HG03442 (cell line): ENCODE measurements at regions not wholly inside any gene's neighbourhood (a gene's known extent, or its start where the extent isn't known, plus 50 kb on each side); places are given as distances from the start of the nearest gene placed in this dataset.
"Not testable (repeated sequence)": the region's sequence is repeated elsewhere in the genome, so short reads cannot be mapped to it uniquely, and the experiment has no call there.

ENCODE experiments used
- ATAC-seq: cut with Tn5 transposase; IDR thresholded peaks from one replicate; pipeline ENCODE4 v1.9.1; 2021; ENCODE audit warnings: mild to moderate bottlenecking, moderate library complexity; ENCODE audit not compliant: unreplicated experiment

DNA sequence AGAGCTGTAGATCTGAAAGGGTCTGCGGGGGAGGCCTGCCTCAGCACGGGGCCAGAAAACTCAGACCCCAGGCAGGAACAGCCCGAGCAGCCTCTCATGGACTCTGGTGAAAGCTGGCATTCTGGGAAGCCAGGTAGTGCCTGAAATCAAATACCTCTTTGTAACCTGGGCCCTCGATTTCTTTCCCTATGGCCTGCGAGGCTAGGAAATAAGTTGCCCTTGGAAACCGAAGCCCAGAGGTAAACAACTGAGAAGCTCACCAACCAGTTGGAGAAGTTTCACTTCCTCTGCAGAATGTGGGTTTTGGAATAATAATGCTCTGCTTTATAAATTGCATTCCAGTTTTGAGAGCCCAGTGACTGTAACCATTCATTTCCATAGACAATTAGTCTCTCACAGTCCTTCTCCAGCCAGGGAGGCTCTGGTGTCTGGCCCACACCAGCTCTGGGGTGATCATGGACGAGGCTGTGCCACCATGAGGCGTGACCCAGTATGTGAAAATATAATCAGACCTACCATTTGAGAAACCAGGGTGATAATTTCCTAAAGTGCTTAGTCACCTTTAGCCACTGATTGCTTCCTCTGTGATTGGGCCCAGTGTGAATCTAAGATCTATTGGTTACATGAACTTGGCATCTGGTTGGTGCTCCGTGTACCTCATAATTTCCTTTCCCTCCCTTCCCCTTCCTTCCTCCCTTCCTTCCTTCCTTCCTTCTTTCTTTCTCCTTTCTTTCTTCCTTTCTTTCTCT lies 133.1 kb upstream of the PELI1 start:
- ATAC-seq, result no peak

DNA sequence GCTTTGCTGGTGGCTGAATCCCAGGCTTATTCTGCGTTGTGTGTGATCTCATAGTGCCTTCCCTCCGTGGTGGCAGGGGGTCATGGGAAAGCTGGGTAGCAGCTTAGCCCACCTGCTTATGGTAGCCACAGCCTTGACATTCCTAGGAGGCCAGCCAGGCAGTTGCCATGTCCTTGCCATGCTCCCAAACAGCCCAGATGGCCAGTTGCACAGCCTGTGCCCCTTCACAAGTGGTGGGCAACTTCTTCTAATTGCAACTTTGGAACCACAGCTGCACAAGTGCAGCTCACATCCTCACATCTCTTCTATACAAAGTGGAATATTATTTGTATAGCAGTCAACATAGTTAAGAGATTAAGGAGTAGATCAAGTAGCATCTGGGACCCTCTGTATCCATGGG lies 136.6 kb upstream of the PELI1 start:
- ATAC-seq, result not testable (repeated sequence)

GRCh38 chr2:64283006-64283570 lies 138.9 kb upstream of the PELI1 start:
- peak; percentile 16 for ATAC-seq

DNA sequence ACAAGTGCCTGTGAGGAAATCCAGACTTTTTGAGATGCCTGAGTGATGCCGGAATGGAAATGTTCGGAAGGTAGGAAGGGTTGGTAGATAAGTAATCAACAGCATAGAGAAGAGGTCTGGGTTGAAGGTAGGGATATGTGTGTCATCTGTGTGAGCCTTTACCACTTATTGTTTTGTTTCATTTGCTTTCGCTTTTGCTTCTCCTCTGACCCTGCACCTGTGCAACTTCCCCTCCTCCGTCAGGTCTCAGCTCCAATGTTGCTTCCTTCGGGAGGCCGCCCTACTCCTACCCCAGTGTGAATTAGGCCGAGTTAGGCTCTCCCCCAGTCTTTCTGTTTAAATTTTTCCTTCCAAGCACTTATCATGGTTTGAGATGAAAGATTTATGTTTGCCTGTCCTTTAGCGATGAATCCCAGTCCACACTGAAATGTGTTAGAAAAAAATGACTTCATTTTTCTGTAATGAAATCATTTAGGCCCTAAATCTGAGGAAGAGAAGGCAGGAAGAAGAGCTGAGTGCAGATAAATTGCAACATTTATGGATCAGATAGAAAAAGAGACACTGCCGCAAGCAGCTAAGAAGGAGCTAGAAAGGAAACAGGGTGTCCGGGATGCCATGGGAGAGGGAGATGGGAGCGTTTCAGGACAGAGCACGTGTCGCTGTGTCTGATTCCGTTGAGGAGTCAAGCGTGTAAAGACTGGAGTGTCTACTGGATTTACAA lies 139.6 kb upstream of the PELI1 start:
- peak; percentile 85 for ATAC-seq

GRCh38 chr2:64284751-64285150 lies 140.5 kb upstream of the PELI1 start:
- no peak for ATAC-seq

GRCh38 chr2:64287202-64287740 lies 143.1 kb upstream of the PELI1 start:
- ATAC-seq, result no peak

DNA sequence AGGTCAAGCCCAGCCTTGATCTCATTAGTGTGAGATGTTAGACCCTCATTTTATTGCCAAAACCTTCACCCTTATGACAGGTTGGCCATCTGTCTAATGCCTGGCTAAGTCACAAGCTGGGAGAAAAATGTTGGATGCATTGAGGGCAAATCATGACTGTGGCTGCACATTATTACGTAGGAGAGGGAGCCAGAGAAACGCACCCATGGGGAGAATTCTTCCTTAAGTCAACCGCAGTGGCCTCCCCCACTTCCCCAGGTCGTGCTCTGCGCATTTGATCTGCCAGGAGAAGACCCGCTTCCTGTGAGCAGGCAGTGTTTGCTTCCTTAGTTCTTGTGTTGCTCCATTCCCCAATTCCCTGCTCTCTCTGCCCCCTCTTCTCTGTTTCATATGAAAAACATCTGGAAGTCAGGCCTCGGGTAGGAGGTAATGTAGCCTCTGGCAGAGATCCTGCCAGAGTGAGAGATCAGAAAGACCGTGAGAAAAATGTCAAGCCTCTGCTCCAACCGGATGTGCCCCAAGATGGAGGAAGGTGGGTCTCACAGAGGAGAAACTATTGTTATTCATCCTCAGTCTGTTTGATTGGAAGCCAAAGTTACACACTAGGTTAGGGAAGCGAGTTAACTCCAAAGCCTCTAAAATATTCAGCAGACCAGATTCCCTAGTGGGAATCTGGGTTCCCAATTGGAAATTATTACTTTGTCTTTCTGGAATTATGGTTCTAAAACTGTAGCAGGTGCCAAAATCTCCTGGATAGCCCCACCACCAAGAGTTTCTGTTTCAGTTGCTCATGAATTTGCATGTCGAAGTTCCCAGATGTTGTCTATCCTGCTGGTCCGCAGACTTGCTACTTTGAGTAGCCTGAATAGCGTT lies 144.3 kb upstream of the PELI1 start:
- no peak for ATAC-seq

DNA sequence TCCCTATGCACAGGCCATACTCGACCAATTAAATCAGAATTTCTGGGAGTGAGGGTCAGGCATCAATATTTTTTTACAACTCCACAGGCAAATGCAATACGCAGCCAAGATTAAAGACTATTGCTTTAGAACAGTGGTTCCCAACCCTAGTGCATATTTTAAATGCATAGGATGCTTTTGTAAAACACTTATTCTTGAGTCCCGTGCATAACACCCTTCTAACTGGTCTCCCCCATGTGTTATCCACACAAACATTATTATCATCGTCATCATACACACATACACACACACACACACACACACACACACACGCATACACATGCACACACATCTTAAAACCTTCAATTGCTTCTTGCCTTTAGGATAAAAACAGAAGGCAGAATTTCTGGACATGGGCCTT lies 145.0 kb upstream of the PELI1 start:
- ATAC-seq, result no peak

- no peak for ATAC-seq
Observed at GRCh38 chr2:64289737-64290136, 145.5 kb upstream of the PELI1 start.

GRCh38 chr2:64291181-64291580 lies 147.0 kb upstream of the PELI1 start:
- no peak for ATAC-seq

DNA sequence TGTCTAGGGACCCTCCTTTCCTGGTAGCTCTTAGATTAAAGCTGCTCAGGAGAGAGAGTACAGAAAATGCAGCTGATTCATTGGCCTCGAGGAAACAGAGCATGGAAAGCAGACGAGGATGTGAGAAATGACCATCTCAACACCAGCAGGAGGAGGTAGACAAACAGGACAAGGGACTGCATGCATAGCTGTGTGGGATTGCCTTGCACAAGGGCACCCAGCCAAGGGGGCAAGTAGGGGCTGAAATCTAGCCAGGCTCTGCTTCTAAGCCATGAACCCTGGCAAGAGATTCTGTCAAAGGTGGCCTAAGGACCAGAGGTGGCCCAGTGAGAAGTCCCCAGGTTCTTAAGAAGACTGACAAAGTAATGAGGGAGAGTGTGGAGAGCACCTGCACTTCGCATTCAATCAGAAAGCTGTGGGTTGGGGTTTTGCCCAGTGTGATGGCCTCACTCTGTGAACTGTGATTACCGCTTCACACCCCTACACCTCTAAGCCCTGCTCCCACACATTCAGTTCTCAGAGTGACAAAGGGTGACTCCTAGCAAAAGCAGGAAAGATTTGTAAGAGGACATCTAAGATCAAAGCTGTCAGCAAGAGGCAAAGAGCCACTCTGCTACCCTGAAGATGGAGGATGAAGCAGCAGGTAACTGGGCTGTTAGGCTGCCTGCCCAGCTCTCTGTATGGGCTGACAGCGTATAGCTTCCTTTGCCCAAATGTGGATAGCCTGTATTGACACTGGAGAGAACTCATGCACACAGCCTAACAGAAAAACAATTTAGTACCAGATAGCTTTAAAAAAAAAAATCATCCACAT lies 151.3 kb upstream of the PELI1 start:
- peak; percentile 83 for ATAC-seq

GRCh38 chr2:64296140-64296480 lies 151.9 kb upstream of the PELI1 start:
- ATAC-seq, result no peak

GRCh38 chr2:64296695-64297346 lies 152.6 kb upstream of the PELI1 start:
- no peak for ATAC-seq

- ATAC-seq, result no peak
Observed at GRCh38 chr2:64298161-64298560, 153.9 kb upstream of the PELI1 start.

DNA sequence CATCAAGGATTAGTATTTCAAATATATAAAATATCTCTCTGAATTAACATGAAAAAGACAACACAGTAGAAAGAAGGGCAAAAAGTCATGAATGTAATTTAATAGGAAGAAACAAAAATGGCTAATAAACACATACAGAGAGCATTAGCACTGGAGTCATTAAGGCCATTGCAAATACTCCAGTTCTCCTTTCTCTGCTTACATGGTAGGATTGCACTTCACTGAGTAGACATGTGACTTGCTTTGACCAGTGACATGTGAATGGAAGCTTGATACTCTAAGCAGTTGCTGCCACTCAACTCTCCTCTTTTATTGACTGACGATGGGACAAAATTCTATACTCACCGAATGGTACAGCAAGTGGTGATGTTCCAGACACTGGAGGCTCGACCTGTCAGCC lies 153.9 kb upstream of the LGALSL start:
- ATAC-seq, result no peak

DNA sequence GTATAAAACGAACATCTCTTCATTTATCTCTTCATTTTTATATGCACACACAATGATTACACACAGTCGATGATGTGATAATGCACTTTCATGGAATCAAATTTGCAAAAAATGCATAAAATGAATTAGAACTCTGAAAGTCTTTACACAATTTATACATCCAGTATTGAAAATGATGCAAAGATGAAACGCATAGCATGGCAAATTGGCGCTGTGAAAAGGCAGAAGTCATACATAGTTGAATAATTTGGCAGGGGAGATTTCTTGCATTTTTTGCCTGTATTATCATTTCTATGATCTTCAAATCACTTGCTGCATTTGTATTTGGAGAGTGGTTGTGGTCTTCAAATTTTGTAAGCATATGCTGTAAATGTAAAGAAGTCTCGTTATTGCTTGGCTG lies 150.7 kb upstream of the LGALSL start:
- no peak for ATAC-seq

DNA sequence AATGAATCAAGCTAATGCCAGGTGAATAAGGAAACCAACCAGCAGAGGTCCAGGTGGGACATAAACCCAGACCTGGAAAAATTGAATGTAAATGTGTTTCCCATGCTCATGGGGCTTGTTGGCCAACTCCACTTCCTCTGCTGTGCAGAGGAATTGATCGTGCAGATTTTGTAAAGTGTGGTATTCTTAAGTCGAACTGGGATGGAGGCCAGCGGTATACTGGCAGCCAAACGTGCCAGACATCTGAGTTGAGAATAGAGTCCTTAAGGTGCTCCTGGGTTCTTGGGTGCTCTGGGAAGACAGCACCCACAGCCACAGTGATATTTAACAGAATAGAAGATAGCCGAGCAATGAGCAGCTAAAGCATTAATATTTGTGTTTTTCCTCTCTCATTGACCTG lies 146.5 kb upstream of the LGALSL start:
- no peak for ATAC-seq

DNA sequence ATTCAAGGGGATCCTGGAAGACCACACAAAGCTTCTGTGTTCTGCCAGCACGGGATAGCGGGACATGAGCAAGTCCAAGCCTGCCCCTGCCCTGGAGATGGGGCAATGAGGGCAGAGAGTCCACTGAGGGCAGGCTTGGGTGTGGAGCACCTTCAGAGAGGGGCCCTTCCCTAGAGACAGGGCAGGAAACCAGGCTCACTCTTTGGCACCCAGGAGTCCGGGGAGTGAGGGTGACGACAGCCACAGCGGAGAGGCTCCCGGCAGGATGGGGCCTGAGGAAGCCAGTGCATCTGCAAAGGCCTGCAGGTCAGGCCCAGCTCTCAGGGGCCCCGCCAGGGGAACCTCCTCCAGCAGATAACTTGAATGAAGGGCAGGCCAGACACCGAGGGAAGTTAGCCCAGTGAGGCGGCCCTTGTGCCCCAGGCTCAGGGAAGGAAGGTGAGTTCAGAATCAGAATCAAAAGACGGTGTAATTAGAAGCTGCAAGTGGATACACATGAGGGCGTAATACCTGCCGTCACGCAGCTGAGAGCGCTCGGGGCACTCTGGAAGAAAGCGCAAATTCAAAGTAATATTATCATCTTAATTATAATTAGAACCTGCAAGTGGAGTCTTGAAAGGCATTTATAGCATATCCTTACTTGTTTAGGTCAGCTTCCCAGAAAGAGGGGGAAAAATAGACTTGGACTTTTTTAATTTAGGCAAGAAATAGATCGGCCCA lies 142.6 kb upstream of the LGALSL start:
- no peak for ATAC-seq
